Fibroblast of lung (primary cell): ENCODE measurements at regions not wholly inside any gene's neighbourhood (a gene's known extent, or its start where the extent isn't known, plus 50 kb on each side); places are given as distances from the start of the nearest gene placed in this dataset.
A peak's percentile ranks its signal among the peaks of the same experiment; 100 is the strongest.
"Not testable (repeated sequence)": the region's sequence is repeated elsewhere in the genome, so short reads cannot be mapped to it uniquely, and the experiment has no call there.

Experiments
- DNase-seq, 2 donors: peaks; one replicate each; pipeline versions ENCODE4 v3.0.0 to v3.0.0-alpha.2; 2010; ENCODE audit warnings: low read depth in 2 of 2
- H2AFZ ChIP-seq: 2 replicates; pipeline ENCODE4 v1.5.1; 2012; ENCODE audit warnings: low read length, control low read depth, inconsistent platforms
- H3K27ac ChIP-seq: 2 replicates; pipeline ENCODE4 v1.5.1; 2011; ENCODE audit warnings: low read length, control low read depth; ENCODE audit not compliant: insufficient read depth
- H3K27me3 ChIP-seq: 2 replicates; pipeline ENCODE4 v1.5.1; 2011; ENCODE audit warnings: mild to moderate bottlenecking, low read length; ENCODE audit not compliant: control insufficient read depth, insufficient read depth
- H3K36me3 ChIP-seq: 2 replicates; pipeline ENCODE4 v1.5.1; 2011; ENCODE audit warnings: low read length; ENCODE audit not compliant: control insufficient read depth, insufficient read depth
- H3K4me1 ChIP-seq: 2 replicates; pipeline ENCODE4 v1.5.1; 2011; ENCODE audit warnings: low read length; ENCODE audit not compliant: control insufficient read depth, insufficient read depth; ENCODE audit errors: extremely low read depth
- H3K4me2 ChIP-seq: 2 replicates; pipeline ENCODE4 v1.5.1; 2011; ENCODE audit warnings: low read length, control low read depth; ENCODE audit not compliant: insufficient read depth; ENCODE audit errors: extremely low read depth
- H3K4me3 ChIP-seq, 4 experiments: fragments of 200-600 bp in 1 of 4; sonication (generic) in 1 of 4; replicated peaks in 1 of 4; 2 replicates each; pipeline ENCODE4 v1.5.1; 2011 to 2016; ENCODE audit warnings: low read length in 4 of 4, low read depth in 3 of 4, mild to moderate bottlenecking in 3 of 4, control low read depth in 2 of 4, inconsistent platforms in 1 of 4, mixed read lengths in 1 of 4; ENCODE audit not compliant: insufficient read depth in 1 of 4; ENCODE audit errors: control extremely low read depth in 1 of 4
- H3K79me2 ChIP-seq: 2 replicates; pipeline ENCODE4 v1.5.1; 2012; ENCODE audit warnings: mild to moderate bottlenecking, low read length, inconsistent platforms; ENCODE audit not compliant: control insufficient read depth, insufficient read depth
- H3K9ac ChIP-seq: 2 replicates; pipeline ENCODE4 v1.5.1; 2011; ENCODE audit warnings: mild to moderate bottlenecking, low read length, control low read depth; ENCODE audit not compliant: insufficient read depth
- H3K9me3 ChIP-seq: 2 replicates; pipeline ENCODE4 v1.5.1; 2012; ENCODE audit warnings: low read depth, low read length; ENCODE audit not compliant: control insufficient read depth, insufficient read depth
- H4K20me1 ChIP-seq: 2 replicates; pipeline ENCODE4 v1.5.1; 2011; ENCODE audit warnings: low read length; ENCODE audit not compliant: control insufficient read depth, insufficient read depth; ENCODE audit errors: extremely low read depth
- EZH2 ChIP-seq: IDR thresholded peaks from 2 replicates; pipeline ENCODE4 v1.5.1; 2012; ENCODE audit warnings: low read length, control low read depth, mild to moderate bottlenecking; ENCODE audit errors: missing control alignments
- TF ChIP-seq, protein P1 (sequence below), 2 donors: IDR thresholded peaks in 1 of 2; conservative IDR thresholded peaks in 1 of 2; 1 replicate in 1 of 2; 2 replicates in 1 of 2; pipeline ENCODE4 v1.5.1; 2011 to 2012; ENCODE audit warnings: low read length in 2 of 2, control low read depth in 1 of 2, inconsistent platforms in 1 of 2, low read depth in 1 of 2, mild to moderate bottlenecking in 1 of 2

DNA sequence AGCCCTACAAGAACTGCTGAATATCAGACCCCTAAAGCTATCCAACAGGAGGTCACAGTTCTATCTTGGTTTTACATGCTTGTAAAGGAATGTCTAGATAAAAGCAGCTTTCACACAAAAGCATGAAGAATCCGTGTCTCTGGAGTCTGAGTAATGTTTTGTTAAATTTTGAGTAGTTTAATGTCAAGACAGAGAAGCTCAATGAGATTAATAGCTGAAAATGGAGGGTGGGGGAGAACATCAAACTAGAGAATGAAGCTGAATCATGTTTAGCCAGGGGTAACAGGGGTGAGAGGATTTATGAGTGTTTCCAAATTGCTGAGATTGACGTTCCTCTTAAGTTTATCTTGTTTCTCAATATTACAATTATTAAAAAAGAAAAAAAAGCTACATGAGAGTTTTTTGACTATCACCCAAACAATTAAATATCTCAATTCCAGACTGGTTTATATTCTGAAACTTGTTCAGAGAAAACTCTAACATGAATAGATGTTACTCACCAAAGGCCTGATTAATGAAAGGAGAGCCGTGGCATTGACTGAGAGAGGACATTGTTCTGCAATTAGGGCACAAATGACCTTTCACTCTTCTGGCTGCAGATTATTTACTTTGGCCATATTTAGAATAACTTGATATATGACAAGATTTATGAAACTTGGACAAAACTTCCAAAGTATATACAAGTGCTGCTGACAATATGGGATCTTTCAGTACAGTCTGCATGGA, 266.4 kb upstream of the ETAA1 start:
- peak; percentile 93 to 95 for DNase-seq
- Histone ChIP-seq H3K27me3 (no peaks in the 10 kb centered on the region), H3K79me2 (no peaks in the 10 kb centered on the region), H3K36me3 (no peaks in the 10 kb centered on the region), H3K27ac (no peak overlapping the region), H3K4me3 (no peak overlapping the region), H4K20me1 (no peaks in the 10 kb centered on the region), H2AFZ (no peak overlapping the region), H3K9ac (no peak overlapping the region), H3K4me1 (no peaks in the 10 kb centered on the region), H3K4me2 (peak overlapping the region; percentile 26), H3K9me3 (no peaks in the 10 kb centered on the region)
- TF ChIP-seq EZH2 = no peak
- TF ChIP-seq, protein P1, sequence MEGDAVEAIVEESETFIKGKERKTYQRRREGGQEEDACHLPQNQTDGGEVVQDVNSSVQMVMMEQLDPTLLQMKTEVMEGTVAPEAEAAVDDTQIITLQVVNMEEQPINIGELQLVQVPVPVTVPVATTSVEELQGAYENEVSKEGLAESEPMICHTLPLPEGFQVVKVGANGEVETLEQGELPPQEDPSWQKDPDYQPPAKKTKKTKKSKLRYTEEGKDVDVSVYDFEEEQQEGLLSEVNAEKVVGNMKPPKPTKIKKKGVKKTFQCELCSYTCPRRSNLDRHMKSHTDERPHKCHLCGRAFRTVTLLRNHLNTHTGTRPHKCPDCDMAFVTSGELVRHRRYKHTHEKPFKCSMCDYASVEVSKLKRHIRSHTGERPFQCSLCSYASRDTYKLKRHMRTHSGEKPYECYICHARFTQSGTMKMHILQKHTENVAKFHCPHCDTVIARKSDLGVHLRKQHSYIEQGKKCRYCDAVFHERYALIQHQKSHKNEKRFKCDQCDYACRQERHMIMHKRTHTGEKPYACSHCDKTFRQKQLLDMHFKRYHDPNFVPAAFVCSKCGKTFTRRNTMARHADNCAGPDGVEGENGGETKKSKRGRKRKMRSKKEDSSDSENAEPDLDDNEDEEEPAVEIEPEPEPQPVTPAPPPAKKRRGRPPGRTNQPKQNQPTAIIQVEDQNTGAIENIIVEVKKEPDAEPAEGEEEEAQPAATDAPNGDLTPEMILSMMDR (conservative IDR thresholded peaks at IDR 0.05 in 1 of 2, IDR thresholded peaks at IDR 0.05 in 1 of 2; ENCODE audit: low read depth in 1 of 2, low read length in 2 of 2) = no peak

DNA sequence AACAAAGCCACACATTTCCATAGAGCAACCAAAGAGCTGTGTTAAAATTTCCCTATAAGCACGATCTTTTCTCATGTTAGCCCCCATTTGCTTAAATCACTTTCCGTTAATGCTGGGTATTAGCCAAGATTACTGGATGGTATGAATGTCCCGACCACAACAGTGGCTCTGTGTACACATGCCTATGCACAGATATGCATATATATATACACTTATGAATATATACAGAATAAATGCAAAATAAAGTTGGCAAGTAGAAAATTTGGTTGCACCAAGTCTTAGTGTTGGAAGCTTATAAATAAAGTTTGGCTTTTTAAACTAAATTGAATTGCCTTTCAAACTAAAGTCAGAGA, 265.9 kb upstream of the ETAA1 start:
- Histone ChIP-seq H4K20me1 (no peaks in the 10 kb centered on the region), H3K36me3 (no peaks in the 10 kb centered on the region), H2AFZ (no peak overlapping the region), H3K9me3 (no peaks in the 10 kb centered on the region), H3K4me3 (no peak overlapping the region), H3K9ac (no peak overlapping the region), H3K27me3 (no peaks in the 10 kb centered on the region), H3K4me1 (no peaks in the 10 kb centered on the region), H3K79me2 (no peaks in the 10 kb centered on the region), H3K27ac (no peak overlapping the region), H3K4me2 (no peak overlapping the region)
- DNase-seq = no peak
- TF ChIP-seq, protein P1 (conservative IDR thresholded peaks at IDR 0.05 in 1 of 2, IDR thresholded peaks at IDR 0.05 in 1 of 2; ENCODE audit: low read depth in 1 of 2, low read length in 2 of 2) = no peak
- TF ChIP-seq EZH2 = no peak

DNA sequence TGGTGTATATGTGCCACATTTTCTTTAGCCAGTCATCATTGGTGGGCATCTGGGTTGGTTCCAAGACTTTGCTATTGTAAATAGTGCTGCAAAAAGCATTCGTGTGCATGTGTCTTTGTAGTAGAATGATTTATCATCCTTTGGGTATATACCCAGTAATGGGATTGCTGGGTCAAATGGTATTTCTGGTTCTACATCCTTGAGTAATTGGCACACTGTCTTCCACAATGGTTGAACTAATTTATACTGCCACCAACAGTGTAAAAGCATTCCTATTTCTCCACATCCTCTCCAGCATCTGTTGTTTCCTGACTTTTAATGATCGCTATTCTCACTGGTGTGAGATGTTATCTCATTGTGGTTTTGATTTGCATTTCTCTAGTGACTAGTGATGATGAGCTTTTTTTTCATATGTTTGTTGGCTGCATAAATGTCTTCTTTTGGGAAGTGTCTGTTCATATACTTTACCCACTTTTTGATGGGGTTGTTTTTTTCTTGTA, 264.6 kb upstream of the ETAA1 start:
- H3K4me1 ChIP-seq, H3K4me2 ChIP-seq, H3K4me3 ChIP-seq, H3K9ac ChIP-seq, H2AFZ ChIP-seq, H3K27me3 ChIP-seq, H3K9me3 ChIP-seq, H3K36me3 ChIP-seq, H3K27ac ChIP-seq, H4K20me1 ChIP-seq, H3K79me2 ChIP-seq: not testable (repeated sequence)
- DNase-seq = peak in 1 of 2 donors; percentile 51
